IPS DF 6.9 (cell line): ENCODE measurements at regions not wholly inside any gene's neighbourhood (a gene's known extent, or its start where the extent isn't known, plus 50 kb on each side); places are given as distances from the start of the nearest gene placed in this dataset.

ENCODE experiments used
- DNase-seq: peaks from one replicate; pipeline ENCODE4 v3.0.0-alpha.2; 2013; ENCODE audit warnings: low read depth, low spot score
- H3K27ac ChIP-seq: one replicate; pipeline ENCODE4 v1.5.1; 2013; ENCODE audit warnings: low read length, control low read depth
- H3K27me3 ChIP-seq: 2 replicates; pipeline ENCODE4 v1.6.1; 2013; ENCODE audit warnings: mild to moderate bottlenecking, low read length; ENCODE audit not compliant: control insufficient read depth, insufficient read depth
- H3K36me3 ChIP-seq: 2 replicates; pipeline ENCODE4 v1.6.1; 2013; ENCODE audit warnings: low read length; ENCODE audit not compliant: control insufficient read depth, insufficient read depth
- H3K4me1 ChIP-seq: 2 replicates; pipeline ENCODE4 v1.6.1; 2013; ENCODE audit warnings: low read length; ENCODE audit not compliant: control insufficient read depth, insufficient read depth
- H3K4me3 ChIP-seq: 2 replicates; pipeline ENCODE4 v1.5.1; 2013; ENCODE audit warnings: mild to moderate bottlenecking, low read length
- H3K9me3 ChIP-seq: 2 replicates; pipeline ENCODE4 v1.6.1; 2013; ENCODE audit warnings: low read length, inconsistent platforms; ENCODE audit not compliant: control insufficient read depth, insufficient read depth
- WGBS: extraction: QIAGEN DNeasy Blood & Tissue Kit; methylation state at CpG from one replicate; pipeline ENCODE4 v1.1.7; 2013; ENCODE audit warnings: mixed read lengths, missing lambda C conversion rate; ENCODE audit not compliant: insufficient read length, insufficient coverage; 5-methylcytosine and 5-hydroxymethylcytosine counted together

- H3K9me3 ChIP-seq = no peaks in the 10 kb centered on the region
- no peak overlapping the region for H3K27ac ChIP-seq
- no peaks in the 10 kb centered on the region for H3K27me3 ChIP-seq
Measured at GRCh38 chr9:23380821-23381220, 445.2 kb downstream of the ELAVL2 start.

DNA sequence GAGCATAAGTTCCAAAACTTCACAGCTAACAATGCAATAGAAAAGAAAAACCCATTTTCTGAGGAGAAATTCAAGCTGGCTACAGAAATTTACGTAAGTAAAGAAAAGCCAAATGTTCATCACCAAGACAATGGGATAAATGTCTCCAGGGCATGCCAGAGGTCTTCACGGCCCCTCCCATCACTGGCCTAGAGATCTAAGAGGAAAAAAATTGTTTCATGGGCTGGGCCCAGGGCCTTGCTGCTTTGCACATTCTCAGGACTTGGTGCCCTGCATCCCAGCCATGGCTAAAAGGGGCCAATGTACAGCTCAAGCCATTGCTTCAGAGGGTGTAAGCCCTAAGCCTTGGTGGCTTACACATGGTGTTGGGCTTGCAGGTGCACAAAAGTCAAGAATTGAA is 443.6 kb downstream of the ELAVL2 start:
- H3K27ac ChIP-seq = no peak overlapping the region
- no peaks in the 10 kb centered on the region for H3K27me3 ChIP-seq
- no peaks in the 10 kb centered on the region for H3K36me3 ChIP-seq
- DNase-seq = no peak
- no CpG with 5 or more reads among the region's 2 CpGs for WGBS
- H3K9me3 ChIP-seq = no peaks in the 10 kb centered on the region
- H3K4me3 ChIP-seq = no peak overlapping the region
- no peaks in the 10 kb centered on the region for H3K4me1 ChIP-seq

More at GRCh38 chr9:23380821-23381220, 445.2 kb downstream of the ELAVL2 start:
- Histone ChIP-seq H3K4me1 (no peaks in the 10 kb centered on the region), H3K36me3 (no peaks in the 10 kb centered on the region), H3K4me3 (no peak overlapping the region)
- DNase-seq = no peak

DNA sequence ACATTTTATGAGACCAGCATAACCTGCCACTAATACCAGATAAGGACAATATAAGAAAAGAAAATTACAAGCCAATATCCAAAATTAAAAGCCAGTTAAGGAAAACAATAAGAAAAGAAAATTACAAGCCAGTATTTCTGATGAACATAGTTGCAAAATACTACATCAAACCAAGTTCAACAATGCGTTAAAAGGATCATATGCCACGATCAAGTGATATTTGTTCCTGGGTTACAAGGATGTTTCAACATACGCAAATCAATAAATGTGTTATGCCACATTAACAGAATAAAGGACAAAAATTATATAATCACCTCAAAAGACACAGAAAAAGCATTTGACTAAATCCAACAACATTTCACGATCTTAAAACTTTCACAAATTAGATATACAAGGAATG is 431.9 kb downstream of the ELAVL2 start:
- no peak overlapping the region for H3K27ac ChIP-seq
- 100% methylated on average over 1 of the region's 4 CpGs for WGBS
- no peaks in the 10 kb centered on the region for H3K9me3 ChIP-seq
- H3K36me3 ChIP-seq = no peaks in the 10 kb centered on the region
- no peak for DNase-seq
- no peak overlapping the region for H3K4me3 ChIP-seq
- no peaks in the 10 kb centered on the region for H3K27me3 ChIP-seq
- no peaks in the 10 kb centered on the region for H3K4me1 ChIP-seq

DNA sequence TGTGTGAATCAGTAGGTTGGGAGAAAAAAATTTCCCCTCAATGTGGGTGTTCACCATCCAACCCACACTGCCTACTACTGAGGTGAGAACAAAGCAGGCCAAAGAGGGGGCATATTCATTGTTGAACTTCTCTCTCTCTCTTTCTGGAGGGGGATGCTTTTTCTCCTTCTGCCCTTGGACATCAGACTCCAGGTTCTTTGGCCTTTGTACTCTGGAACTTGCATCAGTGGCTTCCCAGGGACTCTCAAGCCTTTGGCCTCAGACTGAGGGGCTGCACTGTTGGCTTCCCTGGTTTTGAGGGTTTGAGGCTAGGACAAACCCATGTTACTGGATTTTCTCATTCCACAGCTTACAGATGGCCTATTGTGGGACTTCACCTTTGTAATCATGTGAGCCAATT is 417.2 kb downstream of the ELAVL2 start:
- no peak overlapping the region for H3K4me3 ChIP-seq
- H3K36me3 ChIP-seq = no peaks in the 10 kb centered on the region
- no peaks in the 10 kb centered on the region for H3K9me3 ChIP-seq
- DNase-seq = no peak
- H3K4me1 ChIP-seq = no peaks in the 10 kb centered on the region
- no peaks in the 10 kb centered on the region for H3K27me3 ChIP-seq
- H3K27ac ChIP-seq = no peak overlapping the region

- no peak overlapping the region for H3K4me3 ChIP-seq
- no peak overlapping the region for H3K27ac ChIP-seq
- H3K27me3 ChIP-seq = no peaks in the 10 kb centered on the region
- WGBS = no CpG with 5 or more reads among the region's 3 CpGs
- no peaks in the 10 kb centered on the region for H3K9me3 ChIP-seq
- DNase-seq = no peak
- H3K4me1 ChIP-seq = no peaks in the 10 kb centered on the region
- H3K36me3 ChIP-seq = no peaks in the 10 kb centered on the region
Measured at GRCh38 chr9:23412046-23412445, 414.0 kb downstream of the ELAVL2 start.

DNA sequence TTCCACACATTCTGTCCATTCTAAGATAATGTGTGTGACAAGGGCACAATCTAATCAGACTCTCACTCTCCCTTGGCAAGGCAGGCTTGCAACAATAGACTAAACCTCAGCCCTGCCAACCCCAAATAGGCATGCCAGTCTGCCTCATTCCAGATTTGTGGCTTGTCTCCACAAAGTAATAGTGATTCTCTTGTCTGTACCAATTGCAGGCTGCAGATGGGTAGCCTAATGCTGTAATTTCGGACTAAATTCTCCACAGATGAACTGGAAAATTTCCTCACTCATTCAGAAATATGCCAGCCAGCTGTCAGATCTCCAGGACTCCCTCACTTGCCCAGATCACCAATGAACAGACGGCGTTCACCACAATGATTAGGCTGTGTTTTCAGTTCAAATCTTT is 413.6 kb downstream of the ELAVL2 start:
- no peak for DNase-seq
- no peaks in the 10 kb centered on the region for H3K36me3 ChIP-seq
- H3K9me3 ChIP-seq = no peaks in the 10 kb centered on the region
- no peaks in the 10 kb centered on the region for H3K4me1 ChIP-seq
- no peak overlapping the region for H3K4me3 ChIP-seq
- H3K27ac ChIP-seq = no peak overlapping the region
- no CpG with 5 or more reads among the region's 3 CpGs for WGBS
- H3K27me3 ChIP-seq = no peaks in the 10 kb centered on the region

- Histone ChIP-seq H3K36me3 (no peaks in the 10 kb centered on the region), H3K27ac (no peak overlapping the region), H3K27me3 (no peaks in the 10 kb centered on the region), H3K9me3 (no peaks in the 10 kb centered on the region), H3K4me1 (no peaks in the 10 kb centered on the region), H3K4me3 (no peak overlapping the region)
- WGBS = no CpG with 5 or more reads among the region's 2 CpGs
- no peak for DNase-seq
Measured at GRCh38 chr9:23413541-23413940, 412.5 kb downstream of the ELAVL2 start.

DNA sequence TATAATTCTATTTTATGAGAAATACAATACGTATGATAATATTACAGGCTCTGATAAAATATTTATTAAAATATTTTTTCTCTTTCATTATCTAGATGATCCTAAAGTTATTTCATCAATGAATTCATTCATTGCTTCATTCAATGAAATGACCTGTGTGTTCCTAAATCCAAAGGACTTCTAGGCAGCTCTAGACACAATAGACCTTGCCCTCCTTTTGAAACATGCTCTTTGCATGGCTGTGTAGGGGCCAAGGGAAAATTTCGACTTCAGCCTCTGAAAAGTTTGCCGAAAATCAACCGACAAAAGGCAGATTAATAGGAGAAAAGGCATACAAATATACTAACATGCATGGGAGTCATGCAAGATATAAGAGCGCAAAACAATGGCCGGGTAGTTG is 402.0 kb downstream of the ELAVL2 start:
- no peaks in the 10 kb centered on the region for H3K36me3 ChIP-seq
- no peak for DNase-seq
- H3K9me3 ChIP-seq = no peaks in the 10 kb centered on the region
- H3K4me3 ChIP-seq = no peak overlapping the region
- H3K27ac ChIP-seq = no peak overlapping the region
- WGBS = no CpG with 5 or more reads among the region's 6 CpGs
- no peaks in the 10 kb centered on the region for H3K4me1 ChIP-seq
- no peaks in the 10 kb centered on the region for H3K27me3 ChIP-seq

DNA sequence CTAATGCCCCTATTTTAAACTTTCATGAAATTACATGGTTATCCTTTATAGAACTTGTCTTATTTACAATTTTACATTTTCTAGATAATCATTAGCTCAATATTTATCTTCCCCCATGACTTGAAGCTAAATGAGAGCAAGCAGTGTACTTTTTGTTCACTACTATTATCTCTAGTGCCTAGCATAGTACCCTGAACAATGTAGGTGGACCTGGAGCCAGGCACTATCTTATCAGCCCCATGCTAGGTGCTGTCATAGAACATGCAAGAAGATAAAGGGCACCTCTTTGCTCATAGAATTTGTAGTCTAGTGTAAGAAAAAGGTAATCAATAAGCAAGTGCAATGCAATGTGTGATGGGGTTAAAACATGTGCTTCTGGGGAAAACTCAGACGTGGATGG is 399.9 kb downstream of the ELAVL2 start:
- no peaks in the 10 kb centered on the region for H3K9me3 ChIP-seq
- H3K27me3 ChIP-seq = no peaks in the 10 kb centered on the region
- no peak for DNase-seq
- no peaks in the 10 kb centered on the region for H3K36me3 ChIP-seq
- no peaks in the 10 kb centered on the region for H3K4me1 ChIP-seq
- no peak overlapping the region for H3K27ac ChIP-seq
- H3K4me3 ChIP-seq = no peak overlapping the region
- 100% methylated on average over 1 of the region's 1 CpG for WGBS

DNA sequence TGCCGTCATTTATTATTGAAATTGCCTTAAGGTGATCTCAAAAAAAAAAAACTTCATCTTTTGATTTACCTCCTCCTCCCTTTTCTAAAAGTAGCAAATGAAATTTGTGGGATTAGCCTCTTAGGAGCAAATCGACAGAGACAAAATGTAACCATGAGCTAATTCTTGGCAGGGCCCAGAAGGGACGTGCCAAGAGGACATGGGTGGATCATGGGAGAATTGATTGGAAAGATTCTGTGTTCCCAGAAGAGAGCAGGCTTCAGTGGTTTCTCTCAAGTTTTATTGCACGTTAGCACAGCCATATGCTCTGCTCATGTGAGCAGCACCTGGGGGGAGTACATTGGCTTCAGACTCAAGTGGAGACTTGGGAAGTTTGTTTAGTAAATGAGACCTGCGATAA is 394.6 kb downstream of the ELAVL2 start:
- no peak overlapping the region for H3K4me3 ChIP-seq
- no CpG with 5 or more reads among the region's 5 CpGs for WGBS
- H3K36me3 ChIP-seq = no peaks in the 10 kb centered on the region
- H3K27me3 ChIP-seq = no peaks in the 10 kb centered on the region
- no peaks in the 10 kb centered on the region for H3K9me3 ChIP-seq
- DNase-seq = no peak
- no peaks in the 10 kb centered on the region for H3K4me1 ChIP-seq
- no peak overlapping the region for H3K27ac ChIP-seq

DNA sequence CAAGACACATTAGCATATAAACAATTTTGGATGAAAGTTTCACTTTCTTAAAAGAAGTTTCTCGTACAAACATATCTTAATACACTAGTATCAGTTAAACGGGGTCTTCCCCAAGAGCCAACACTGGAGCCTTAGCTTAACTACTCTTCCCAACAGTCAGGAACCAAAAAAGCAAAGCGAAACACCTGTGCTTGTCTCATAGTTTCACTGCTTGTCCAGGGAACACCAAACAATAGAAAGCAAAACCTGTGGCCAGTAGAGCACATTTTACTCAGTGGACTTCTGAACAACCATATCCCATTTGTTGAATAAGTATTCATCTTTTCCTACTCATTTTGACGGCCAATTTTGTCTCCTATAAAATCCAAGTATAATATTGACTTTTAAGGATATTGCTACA is 391.4 kb downstream of the ELAVL2 start:
- H3K27ac ChIP-seq = no peak overlapping the region
- H3K36me3 ChIP-seq = no peaks in the 10 kb centered on the region
- DNase-seq = no peak
- H3K4me3 ChIP-seq = no peak overlapping the region
- no peaks in the 10 kb centered on the region for H3K4me1 ChIP-seq
- no CpG with 5 or more reads among the region's 4 CpGs for WGBS
- no peaks in the 10 kb centered on the region for H3K9me3 ChIP-seq
- peaks cover 1% of the 10 kb centered on the region; the same call in 1 of the 2 replicates for H3K27me3 ChIP-seq
